Bone marrow (tissue), 2 donors: ENCODE measurements at regions not wholly inside any gene's neighbourhood (a gene's known extent, or its start where the extent isn't known, plus 50 kb on each side); places are given as distances from the start of the nearest gene placed in this dataset.
"Not testable (repeated sequence)": the region's sequence is repeated elsewhere in the genome, so short reads cannot be mapped to it uniquely, and the experiment has no call there.

ENCODE experiments used
- DNase-seq, 2 donors: peaks; one replicate each; lab custom pipeline; 2025; lab: John Stamatoyannopoulos, UW

- DNase-seq, result peak in 1 of 2 donors; percentile 15
Observed at GRCh38 chr5:62778316-62779009, 199.8 kb downstream of the LRRC70 start.

GRCh38 chr5:62777081-62777480 is 198.5 kb downstream of the LRRC70 start:
- not testable (repeated sequence) for DNase-seq

- not testable (repeated sequence) for DNase-seq
Observed at GRCh38 chr5:62776592-62776991, 198.0 kb downstream of the LRRC70 start.

- no peak for DNase-seq
Observed at GRCh38 chr5:62773460-62773859, 194.8 kb downstream of the LRRC70 start.

GRCh38 chr5:62771341-62771740 is 192.7 kb downstream of the LRRC70 start:
- DNase-seq, result no peak

- DNase-seq, result no peak
Observed at GRCh38 chr5:62767650-62768049, 189.0 kb downstream of the LRRC70 start.

GRCh38 chr5:62767077-62767476 is 188.5 kb downstream of the LRRC70 start:
- no peak for DNase-seq

- DNase-seq, result no peak
Observed at GRCh38 chr5:62762503-62762902, 183.9 kb downstream of the LRRC70 start.

- not testable (repeated sequence) for DNase-seq
Observed at GRCh38 chr5:62757686-62758085, 179.1 kb downstream of the LRRC70 start.

- DNase-seq, result not testable (repeated sequence)
Observed at GRCh38 chr5:62752998-62753367, 174.4 kb downstream of the LRRC70 start.

GRCh38 chr5:62752056-62752997 is 173.7 kb downstream of the LRRC70 start:
- not testable (repeated sequence) for DNase-seq

GRCh38 chr5:62742207-62742606 is 163.6 kb downstream of the LRRC70 start:
- DNase-seq, result no peak

GRCh38 chr5:62741761-62742160 is 163.1 kb downstream of the LRRC70 start:
- no peak for DNase-seq

GRCh38 chr5:62737766-62738165 is 159.1 kb downstream of the LRRC70 start:
- no peak for DNase-seq

- no peak for DNase-seq
Observed at GRCh38 chr5:62732677-62733121, 154.1 kb downstream of the LRRC70 start.

GRCh38 chr5:62731022-62731421 is 152.4 kb downstream of the LRRC70 start:
- DNase-seq, result no peak

- no peak for DNase-seq
Observed at GRCh38 chr5:62729675-62730074, 151.1 kb downstream of the LRRC70 start.

GRCh38 chr5:62727861-62728260 is 149.2 kb downstream of the LRRC70 start:
- no peak for DNase-seq

GRCh38 chr5:62727184-62727583 is 148.6 kb downstream of the LRRC70 start:
- DNase-seq, result no peak

GRCh38 chr5:62722360-62722759 is 143.7 kb downstream of the LRRC70 start:
- no peak for DNase-seq

- DNase-seq, result no peak
Observed at GRCh38 chr5:62720031-62720441, 141.4 kb downstream of the LRRC70 start.

- no peak for DNase-seq
Observed at GRCh38 chr5:62719061-62719720, 140.6 kb downstream of the LRRC70 start.
